H1 (cell line): ENCODE measurements at regions not wholly inside any gene's neighbourhood (a gene's known extent, or its start where the extent isn't known, plus 50 kb on each side); places are given as distances from the start of the nearest gene placed in this dataset.

Experiments
- CTCF ChIA-PET: fragments of 300-600 bp; sonication (Branson Sonifier 250); formaldehyde crosslinking; loops from one replicate; lab custom pipeline; 2021; ENCODE audit not compliant: partially characterized antibody; lab: Charles Lee
- POLR2A ChIA-PET: fragments of 300-600 bp; sonication (Branson Sonifier 250); formaldehyde crosslinking; loops from one replicate; lab custom pipeline; 2021; ENCODE audit warnings: inconsistent platforms; ENCODE audit not compliant: partially characterized antibody; lab: Charles Lee
- DNase-seq, 2 experiments: peaks; one replicate each; pipeline versions ENCODE4 v3.0.0 to v3.0.0-alpha.2; 2010 to 2022; ENCODE audit warnings: low spot score in 2 of 2, low read depth in 1 of 2, mixed read lengths in 1 of 2
- FAIRE-seq: peaks from 2 replicates; lab custom pipeline; 2011; peaks lifted over from hg19 to GRCh38; lab: Jason Lieb, UNC
- H2AFZ ChIP-seq: 2 replicates; pipeline ENCODE4 v1.8.1; 2012; ENCODE audit warnings: low read length, inconsistent platforms
- H2AK5ac ChIP-seq: 2 replicates; pipeline ENCODE4 v1.6.1; 2013; ENCODE audit warnings: low read depth, low read length
- H2BK120ac ChIP-seq: replicated peaks from 2 replicates; pipeline ENCODE3; 2013; ENCODE audit warnings: low read depth, low read length, inconsistent platforms
- H2BK12ac ChIP-seq: 2 replicates; pipeline ENCODE4 v1.6.1; 2013; ENCODE audit warnings: low read depth, low read length
- H2BK15ac ChIP-seq: 2 replicates; pipeline ENCODE4 v1.6.1; 2013; ENCODE audit warnings: low read length
- H2BK20ac ChIP-seq: 2 replicates; pipeline ENCODE4 v1.6.1; 2013; ENCODE audit warnings: low read length
- H2BK5ac ChIP-seq: 2 replicates; pipeline ENCODE4 v1.6.1; 2013; ENCODE audit warnings: low read depth, low read length
- H3K14ac ChIP-seq: 2 replicates; pipeline ENCODE4 v1.6.1; 2013; ENCODE audit warnings: inconsistent platforms; ENCODE audit not compliant: insufficient read length
- H3K18ac ChIP-seq: 2 replicates; pipeline ENCODE4 v1.6.1; 2013; ENCODE audit warnings: low read length; ENCODE audit errors: extremely low read depth
- H3K23ac ChIP-seq: 2 replicates; pipeline ENCODE4 v1.6.1; 2013; ENCODE audit warnings: inconsistent platforms; ENCODE audit not compliant: insufficient read length
- H3K23me2 ChIP-seq: 2 replicates; pipeline ENCODE4 v1.6.1; 2013; ENCODE audit warnings: low read depth, low read length
- H3K27ac ChIP-seq: 2 replicates; pipeline ENCODE4 v1.6.1; 2011; ENCODE audit warnings: low read depth, low read length, inconsistent platforms
- H3K27me3 ChIP-seq, 4 experiments: replicated peaks in 1 of 4; 1 replicate in 1 of 4; 2 replicates in 3 of 4; pipeline versions ENCODE4 v1.6.1 to v1.8.1; 2011 to 2013; ENCODE audit warnings: low read length in 3 of 4, mild to moderate bottlenecking in 3 of 4, inconsistent platforms in 2 of 4, mixed read lengths in 2 of 4, moderate library complexity in 1 of 4; ENCODE audit not compliant: control insufficient read depth in 3 of 4, insufficient read depth in 3 of 4; ENCODE audit errors: extremely low read depth in 1 of 4
- H3K36me3 ChIP-seq, 4 experiments: 2 replicates each; pipeline versions ENCODE4 v1.6.1 to v1.8.1; 2011 to 2013; ENCODE audit warnings: mild to moderate bottlenecking in 4 of 4, low read length in 3 of 4, moderate library complexity in 2 of 4, control low read depth in 1 of 4, inconsistent platforms in 1 of 4; ENCODE audit not compliant: insufficient read depth in 4 of 4, control insufficient read depth in 2 of 4
- H3K4ac ChIP-seq: replicated peaks from 2 replicates; pipeline ENCODE3; 2013; ENCODE audit warnings: low read length, low read depth, mixed read lengths, inconsistent platforms; ENCODE audit not compliant: insufficient read length
- H3K4me1 ChIP-seq, 4 experiments: replicated peaks in 1 of 4; 1 replicate in 1 of 4; 2 replicates in 3 of 4; pipeline versions ENCODE4 v1.6.1 to v1.8.1; 2011 to 2013; ENCODE audit warnings: low read length in 3 of 4, inconsistent platforms in 2 of 4, mixed read lengths in 1 of 4; ENCODE audit not compliant: insufficient read depth in 4 of 4, control insufficient read depth in 3 of 4
- H3K4me2 ChIP-seq, 2 experiments: 2 replicates each; pipeline versions ENCODE4 v1.6.1 to v1.8.1; 2011 to 2013; ENCODE audit warnings: low read depth in 2 of 2, low read length in 2 of 2, control low read depth in 1 of 2, inconsistent platforms in 1 of 2, mild to moderate bottlenecking in 1 of 2; ENCODE audit not compliant: insufficient read depth in 1 of 2
- H3K4me3 ChIP-seq, 4 experiments: fragments of 200-600, 300-600 bp in 1 of 4; sonication (generic), shearing (Covaris generic), sonication (Bioruptor Twin) in 1 of 4; 2 replicates each; pipeline versions ENCODE4 v1.5.1 to v1.8.1; 2011 to 2016; ENCODE audit warnings: low read length in 4 of 4, low read depth in 3 of 4, control low read depth in 2 of 4, inconsistent platforms in 2 of 4, mild to moderate bottlenecking in 2 of 4, mixed read lengths in 1 of 4, moderate library complexity in 1 of 4; ENCODE audit not compliant: insufficient read depth in 2 of 4; ENCODE audit errors: extremely low read depth in 1 of 4
- H3K56ac ChIP-seq: replicated peaks from 2 replicates; pipeline ENCODE3; 2013; ENCODE audit warnings: low read depth, mild to moderate bottlenecking, mixed read lengths, low read length, inconsistent platforms; ENCODE audit not compliant: insufficient read length
- H3K79me1 ChIP-seq: 2 replicates; pipeline ENCODE4 v1.6.1; 2013; ENCODE audit warnings: low read depth, low read length, control low read depth
- H3K79me2 ChIP-seq, 2 experiments: 2 replicates each; pipeline versions ENCODE4 v1.6.1 to v1.8.1; 2012 to 2013; ENCODE audit warnings: low read length in 2 of 2, mild to moderate bottlenecking in 2 of 2, inconsistent platforms in 1 of 2; ENCODE audit not compliant: insufficient read depth in 2 of 2, control insufficient read depth in 1 of 2
- H3K9ac ChIP-seq, 4 experiments: replicated peaks in 1 of 4; 1 replicate in 1 of 4; 2 replicates in 3 of 4; pipeline versions ENCODE4 v1.6.1 to v1.8.1; 2011 to 2013; ENCODE audit warnings: low read depth in 3 of 4, low read length in 3 of 4, control low read depth in 2 of 4, mild to moderate bottlenecking in 2 of 4, moderate library complexity in 2 of 4, inconsistent platforms in 1 of 4; ENCODE audit errors: extremely low read depth in 1 of 4
- H3K9me3 ChIP-seq, 2 experiments: 2 replicates each; pipeline versions ENCODE4 v1.6.1 to v1.8.1; 2012 to 2013; ENCODE audit warnings: mild to moderate bottlenecking in 2 of 2, moderate library complexity in 2 of 2, control low read depth in 1 of 2, inconsistent platforms in 1 of 2, low read depth in 1 of 2, low read length in 1 of 2, mixed read lengths in 1 of 2; ENCODE audit not compliant: insufficient read depth in 2 of 2
- H4K20me1 ChIP-seq, 2 experiments: replicated peaks in 1 of 2; 2 replicates each; pipeline versions ENCODE3 to v1.8.1; 2011 to 2013; ENCODE audit warnings: inconsistent platforms in 2 of 2, low read length in 2 of 2, mild to moderate bottlenecking in 1 of 2; ENCODE audit not compliant: insufficient read depth in 2 of 2, control insufficient read depth in 1 of 2
- H4K5ac ChIP-seq: 2 replicates; pipeline ENCODE4 v1.6.1; 2013; ENCODE audit warnings: low read length, low read depth, mixed read lengths, inconsistent platforms; ENCODE audit not compliant: insufficient read length
- H4K8ac ChIP-seq: 2 replicates; pipeline ENCODE4 v1.8.0; 2013; ENCODE audit warnings: mild to moderate bottlenecking, moderate library complexity, low read length, inconsistent platforms; ENCODE audit not compliant: insufficient read depth; ENCODE audit errors: extremely low read depth
- H4K91ac ChIP-seq: replicated peaks from 2 replicates; pipeline ENCODE3; 2013; ENCODE audit warnings: low read length, mixed read lengths, inconsistent platforms; ENCODE audit not compliant: insufficient read length
- CTCF ChIP-seq, 3 experiments: IDR thresholded peaks; 1 replicate in 2 of 3; 2 replicates in 1 of 3; pipeline versions ENCODE4 v1.5.1 to v1.6.1; 2011; ENCODE audit warnings: low read length in 3 of 3, mild to moderate bottlenecking in 3 of 3, inconsistent platforms in 2 of 3, low read depth in 1 of 3, moderate library complexity in 1 of 3; ENCODE audit not compliant: insufficient read depth in 1 of 3; ENCODE audit errors: control extremely low read depth in 1 of 3
- JUN ChIP-seq: IDR thresholded peaks from 2 replicates; pipeline ENCODE4 v1.6.1; 2011; ENCODE audit warnings: low read depth, mild to moderate bottlenecking, improper control_type of control experiment, low read length
- RAD21 ChIP-seq, 2 experiments: IDR thresholded peaks in 1 of 2; conservative IDR thresholded peaks in 1 of 2; 2 replicates each; pipeline ENCODE4 v1.6.1; 2011; ENCODE audit warnings: low read depth in 2 of 2, low read length in 2 of 2, improper control_type of control experiment in 1 of 2, inconsistent platforms in 1 of 2, mild to moderate bottlenecking in 1 of 2, moderate library complexity in 1 of 2
- WGBS, 2 experiments: shearing (Covaris generic) in 1 of 2; methylation state at CpG; one replicate each; pipeline versions ENCODE4 v1.1.6 to v1.1.7; 2013 to 2015; ENCODE audit warnings: low lambda C conversion rate in 2 of 2, mixed read lengths in 2 of 2, inconsistent platforms in 1 of 2, low coverage in 1 of 2, missing lambda C conversion rate in 1 of 2; ENCODE audit not compliant: insufficient replicate concordance in 2 of 2, insufficient coverage in 1 of 2, insufficient read length in 1 of 2; ENCODE audit errors: extremely low coverage in 1 of 2, missing lambda C conversion rate in 1 of 2; 5-methylcytosine and 5-hydroxymethylcytosine counted together

- no peak overlapping the region for H3K18ac ChIP-seq
- no peaks in the 10 kb centered on the region for H3K36me3 ChIP-seq
- no peak for TF ChIP-seq JUN
- TF ChIP-seq CTCF (IDR thresholded peaks at IDR 0.05; ENCODE audit: control extremely low read depth in 1 of 3, insufficient read depth in 1 of 3, low read depth in 1 of 3, low read length in 3 of 3), result peak in 2 of 3 experiments; percentile 58; a peak in 3 of 4 replicates
- TF ChIP-seq RAD21 (IDR thresholded peaks at IDR 0.05 in 1 of 2, conservative IDR thresholded peaks at IDR 0.05 in 1 of 2; ENCODE audit: low read depth in 2 of 2, low read length in 2 of 2), result peak; percentile 74 to 81
- TF ChIP-seq, all 59 proteins: peak for 2
- H3K4me1 ChIP-seq, result peaks cover 0 to 3% (median 0%) of the 10 kb centered on the region in 4 experiments; a peak in 1 of 7 replicates
- no peaks in the 10 kb centered on the region for H3K79me1 ChIP-seq
- H2BK15ac ChIP-seq, result no peak overlapping the region
- no peak overlapping the region for H2AK5ac ChIP-seq
- H4K8ac ChIP-seq, result no peak overlapping the region
- no peaks in the 10 kb centered on the region for H3K79me2 ChIP-seq
- no peak overlapping the region for H4K5ac ChIP-seq
- no peak overlapping the region for H3K9ac ChIP-seq
- no peaks in the 10 kb centered on the region for H3K27me3 ChIP-seq
- no peak overlapping the region for H3K14ac ChIP-seq
- CTCF ChIA-PET, result interaction anchor here (0.7 to 4.6 kb wide), 16 partner anchors 9 to 334 kb away, joined by 3 to 25 read pairs (median 4); no protein-coding TSS in a partner anchor
- 87% methylated on average over 3 of the region's 4 CpGs; no CpG with 5 or more reads in 1 of the 2 experiments for WGBS, 2 experiments
- DNase-seq (peak in 1 of 2 experiments; percentile 47), FAIRE-seq (no peak)
- no peak overlapping the region for H4K91ac ChIP-seq
- no peak overlapping the region; the same call in 1 of the 2 replicates for H2BK5ac ChIP-seq
- no peak overlapping the region for H3K27ac ChIP-seq
- H3K23me2 ChIP-seq, result no peaks in the 10 kb centered on the region
- H3K4me2 ChIP-seq, result no peak overlapping the region
- POLR2A ChIA-PET, result no interaction called here
- H2AFZ ChIP-seq, result peak overlapping the region; percentile 41; the same call in 1 of the 2 replicates
- H2BK20ac ChIP-seq, result no peak overlapping the region
- no peaks in the 10 kb centered on the region for H3K9me3 ChIP-seq
- H3K56ac ChIP-seq, result no peak overlapping the region
- H3K23ac ChIP-seq, result no peak overlapping the region
- H3K4me3 ChIP-seq, result no peak overlapping the region
- H2BK12ac ChIP-seq, result no peak overlapping the region
- no peak overlapping the region for H2BK120ac ChIP-seq
- H3K4ac ChIP-seq, result no peak overlapping the region
- H4K20me1 ChIP-seq, result no peaks in the 10 kb centered on the region
These were observed 645.7 kb downstream of the ANKRD7 start for GRCh38 chr7:118870187-118870586.
